HCT116 (cell line): ENCODE measurements at regions not wholly inside any gene's neighbourhood (a gene's known extent, or its start where the extent isn't known, plus 50 kb on each side); places are given as distances from the start of the nearest gene placed in this dataset.

Experiments
- ATAC-seq: fragments of 200-7000 bp; cut with Tn5 transposase; 2 replicates; pipeline ENCODE4 v1.9.1; 2020; ENCODE audit warnings: mild to moderate bottlenecking, moderate library complexity
- BruUV-seq: library from RNA; stranded (reverse); fragments of 400-500 nt; replicated peaks from 2 replicates; lab custom pipeline; 2021; lab: Mats Ljungman, UMichigan
- CTCF ChIA-PET: fragments of 300-600 bp; sonication (Branson Sonifier 250); formaldehyde crosslinking; loops from one replicate; lab custom pipeline; 2021; ENCODE audit warnings: antibody characterized with exemption; lab: Charles Lee
- POLR2A ChIA-PET: fragments of 300-600, 350-600 bp; sonication (Branson Sonifier 250); formaldehyde crosslinking; loops from one replicate; lab custom pipeline; 2021; ENCODE audit warnings: antibody characterized with exemption; lab: Charles Lee
- RAD21 ChIA-PET, 2 experiments: fragments of 300-600 bp; sonication (Branson Sonifier 250); formaldehyde crosslinking; loops; one replicate each; lab custom pipeline; 2023; ENCODE audit warnings: low total read pairs in 2 of 2; ENCODE audit not compliant: uncharacterized antibody in 2 of 2, unreplicated experiment in 2 of 2, low non-redundant PET in 1 of 2; lab: Charles Lee
- DNase-seq: peaks from one replicate; pipeline ENCODE4 v3.0.0-alpha.2; 2010; ENCODE audit warnings: low read depth, low spot score
- H2AFZ ChIP-seq: fragments of 200-600 bp; shearing (Covaris generic), sonication (generic); 2 replicates; pipeline ENCODE4 v1.6.1; 2017; ENCODE audit warnings: low read depth, mixed run types, mixed read lengths, antibody characterized with exemption, low read length; ENCODE audit not compliant: poor library complexity, severe bottlenecking
- H3K27ac ChIP-seq: 2 replicates; pipeline ENCODE4 v1.5.1; 2012; ENCODE audit warnings: low read depth, low read length
- H3K27me3 ChIP-seq: fragments of 200-600 bp; sonication (generic); 2 replicates; pipeline ENCODE4 v1.6.1; 2016; ENCODE audit warnings: mixed run types, low read length, mixed read lengths; ENCODE audit not compliant: insufficient read depth
- H3K36me3 ChIP-seq, 2 experiments: fragments of 200-500 bp in 1 of 2; fragments of 200-600 bp in 1 of 2; sonication (Bioruptor generic) in 1 of 2; sonication (generic) in 1 of 2; 2 replicates each; pipeline versions ENCODE4 v1.5.1 to v1.6.1; 2014 to 2016; ENCODE audit warnings: low read length in 2 of 2, inconsistent platforms in 1 of 2, mixed read lengths in 1 of 2, mixed run types in 1 of 2; ENCODE audit not compliant: insufficient read depth in 2 of 2, control insufficient read depth in 1 of 2
- H3K4me1 ChIP-seq, 2 experiments: fragments of 200-600 bp in 1 of 2; sonication (generic) in 1 of 2; 2 replicates each; pipeline versions ENCODE4 v1.5.1 to v1.6.1; 2012 to 2017; ENCODE audit warnings: low read length in 2 of 2, inconsistent platforms in 1 of 2, mild to moderate bottlenecking in 1 of 2, mixed read lengths in 1 of 2, mixed run types in 1 of 2, moderate library complexity in 1 of 2; ENCODE audit not compliant: insufficient read depth in 2 of 2, control insufficient read depth in 1 of 2
- H3K4me2 ChIP-seq: fragments of 200-600 bp; sonication (generic); 2 replicates; pipeline ENCODE4 v1.6.1; 2017; ENCODE audit warnings: mixed run types, low read length, mixed read lengths
- H3K4me3 ChIP-seq, 2 experiments: fragments of 200-600 bp in 1 of 2; sonication (generic) in 1 of 2; replicated peaks in 1 of 2; 2 replicates each; pipeline ENCODE4 v1.5.1; 2011 to 2016; ENCODE audit warnings: low read length in 2 of 2, control low read depth in 1 of 2, low read depth in 1 of 2, mild to moderate bottlenecking in 1 of 2, mixed read lengths in 1 of 2, mixed run types in 1 of 2
- H3K79me2 ChIP-seq: fragments of 200-600 bp; sonication (generic); 2 replicates; pipeline ENCODE4 v1.6.1; 2017; ENCODE audit warnings: mild to moderate bottlenecking, mixed run types, low read length, moderate library complexity, mixed read lengths; ENCODE audit not compliant: insufficient read depth
- H3K9ac ChIP-seq: fragments of 200-600 bp; sonication (generic); 2 replicates; pipeline ENCODE4 v1.6.1; 2016; ENCODE audit warnings: low read length, mixed read lengths
- H3K9me2 ChIP-seq: fragments of 200-600 bp; sonication (generic), shearing (Covaris generic); 2 replicates; pipeline ENCODE4 v1.6.1; 2017; ENCODE audit warnings: mixed run types, mild to moderate bottlenecking, moderate library complexity; ENCODE audit not compliant: insufficient read depth
- H3K9me3 ChIP-seq, 2 experiments: fragments of 200-500 bp in 1 of 2; fragments of 200-600 bp in 1 of 2; sonication (Bioruptor generic) in 1 of 2; sonication (generic) in 1 of 2; 2 replicates each; pipeline ENCODE4 v1.6.1; 2014 to 2017; ENCODE audit warnings: low read length in 2 of 2, mixed read lengths in 2 of 2, inconsistent platforms in 1 of 2, low read depth in 1 of 2, mild to moderate bottlenecking in 1 of 2, mixed run types in 1 of 2, moderate library complexity in 1 of 2; ENCODE audit not compliant: control insufficient read depth in 1 of 2, insufficient read depth in 1 of 2
- H4K20me1 ChIP-seq: fragments of 200-600 bp; sonication (generic), shearing (Covaris generic); 2 replicates; pipeline ENCODE4 v1.6.1; 2017; ENCODE audit warnings: mixed run types, mild to moderate bottlenecking, moderate library complexity; ENCODE audit not compliant: insufficient read depth
- ATF3 ChIP-seq: IDR thresholded peaks from 2 replicates; pipeline ENCODE4 v1.6.1; 2012
- CBX3 ChIP-seq: IDR thresholded peaks from 2 replicates; pipeline ENCODE4 v1.6.1; 2012; ENCODE audit warnings: low read depth
- CEBPB ChIP-seq: IDR thresholded peaks from 2 replicates; pipeline ENCODE4 v1.6.1; 2012; ENCODE audit warnings: low read depth
- EGR1 ChIP-seq: IDR thresholded peaks from 2 replicates; pipeline ENCODE4 v1.6.1; 2012; ENCODE audit warnings: low read depth
- ELF1 ChIP-seq: IDR thresholded peaks from 2 replicates; pipeline ENCODE4 v1.6.1; 2012; ENCODE audit warnings: low read depth, borderline replicate concordance
- JUND ChIP-seq: IDR thresholded peaks from 2 replicates; pipeline ENCODE4 v1.6.1; 2012
- POLR2A ChIP-seq: IDR thresholded peaks from 2 replicates; pipeline ENCODE4 v1.7.0; 2011; ENCODE audit warnings: borderline replicate concordance; ENCODE audit not compliant: insufficient read depth, insufficient read length; ENCODE audit errors: extremely low read depth
- POLR2AphosphoS5 ChIP-seq: IDR thresholded peaks from 2 replicates; pipeline ENCODE4 v1.6.1; 2011; ENCODE audit warnings: mild to moderate bottlenecking, low read depth, low read length, moderate library complexity
- RAD21 ChIP-seq: IDR thresholded peaks from 2 replicates; pipeline ENCODE4 v1.6.1; 2012; ENCODE audit warnings: low read depth, mild to moderate bottlenecking
- SIN3A ChIP-seq: IDR thresholded peaks from 2 replicates; pipeline ENCODE4 v1.6.1; 2012; ENCODE audit warnings: low read depth
- SRF ChIP-seq: IDR thresholded peaks from 2 replicates; pipeline ENCODE4 v1.6.1; 2012; ENCODE audit warnings: low read depth
- TCF7L2 ChIP-seq: IDR thresholded peaks from 2 replicates; pipeline ENCODE4 v1.7.0; 2011; ENCODE audit warnings: borderline replicate concordance, inconsistent platforms; ENCODE audit not compliant: insufficient read depth, insufficient read length; ENCODE audit errors: extremely low read depth
- ZBTB33 ChIP-seq: IDR thresholded peaks from 2 replicates; pipeline ENCODE4 v1.6.1; 2011; ENCODE audit warnings: mild to moderate bottlenecking, low read length, moderate library complexity; ENCODE audit not compliant: insufficient replicate concordance; ENCODE audit errors: extremely low read depth
- intact Hi-C: fragments of 100-400 bp; cut with micrococcal nuclease; formaldehyde crosslinking; loops from 2 replicates; pipeline ENCODE4 v1.10.0; 2022
- TF ChIP-seq, protein P1 (sequence below), 3 experiments: fragments of 200-600 bp in 1 of 3; sonication (generic) in 1 of 3; IDR thresholded peaks in 2 of 3; conservative IDR thresholded peaks in 1 of 3; 2 replicates each; pipeline ENCODE4 v1.5.1; 2012 to 2017; ENCODE audit warnings: low read depth in 2 of 3, low read length in 2 of 3, antibody characterized with exemption in 1 of 3, borderline replicate concordance in 1 of 3, control low read depth in 1 of 3, mild to moderate bottlenecking in 1 of 3, mixed read lengths in 1 of 3, mixed run types in 1 of 3, moderate library complexity in 1 of 3; ENCODE audit not compliant: insufficient read depth in 1 of 3
- TF ChIP-seq, protein P2 (sequence below): IDR thresholded peaks from 2 replicates; pipeline ENCODE4 v1.6.1; 2012; ENCODE audit warnings: low read depth
- TF ChIP-seq, protein P3 (sequence below): IDR thresholded peaks from 2 replicates; pipeline ENCODE4 v1.6.1; 2012

DNA sequence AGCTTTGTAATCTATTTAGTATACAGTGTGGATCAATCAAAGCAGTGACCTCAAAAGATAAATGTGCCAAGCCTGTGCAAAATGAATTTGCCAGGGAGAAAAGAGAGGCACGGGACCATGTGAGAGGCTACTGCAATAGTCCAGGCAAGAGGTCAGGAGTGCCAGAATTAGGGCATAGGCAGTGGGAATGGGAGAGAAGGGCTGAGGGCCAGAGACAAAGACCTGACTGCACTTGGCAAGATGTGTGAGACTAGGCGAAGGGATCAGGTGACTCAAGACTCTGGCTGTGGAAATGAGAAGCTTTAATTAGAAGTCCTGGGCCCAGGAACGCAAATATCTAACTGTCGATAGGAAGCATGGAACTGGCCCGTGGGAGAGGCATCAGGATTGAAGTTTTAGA lies 168.1 kb downstream of the DHX15 start:
- no TSS peak for BruUV-seq
- intact Hi-C loops, result no loop called here
- CTCF ChIA-PET, result no interaction called here

More for the DNA sequence above, 168.1 kb downstream of the DHX15 start:
- ChIA-PET RAD21 (no interaction called here), POLR2A (no interaction called here)
- no peak for TF ChIP-seq SIN3A
- no peak for TF ChIP-seq SRF
- no peak for TF ChIP-seq CBX3
- TF ChIP-seq, protein P1, sequence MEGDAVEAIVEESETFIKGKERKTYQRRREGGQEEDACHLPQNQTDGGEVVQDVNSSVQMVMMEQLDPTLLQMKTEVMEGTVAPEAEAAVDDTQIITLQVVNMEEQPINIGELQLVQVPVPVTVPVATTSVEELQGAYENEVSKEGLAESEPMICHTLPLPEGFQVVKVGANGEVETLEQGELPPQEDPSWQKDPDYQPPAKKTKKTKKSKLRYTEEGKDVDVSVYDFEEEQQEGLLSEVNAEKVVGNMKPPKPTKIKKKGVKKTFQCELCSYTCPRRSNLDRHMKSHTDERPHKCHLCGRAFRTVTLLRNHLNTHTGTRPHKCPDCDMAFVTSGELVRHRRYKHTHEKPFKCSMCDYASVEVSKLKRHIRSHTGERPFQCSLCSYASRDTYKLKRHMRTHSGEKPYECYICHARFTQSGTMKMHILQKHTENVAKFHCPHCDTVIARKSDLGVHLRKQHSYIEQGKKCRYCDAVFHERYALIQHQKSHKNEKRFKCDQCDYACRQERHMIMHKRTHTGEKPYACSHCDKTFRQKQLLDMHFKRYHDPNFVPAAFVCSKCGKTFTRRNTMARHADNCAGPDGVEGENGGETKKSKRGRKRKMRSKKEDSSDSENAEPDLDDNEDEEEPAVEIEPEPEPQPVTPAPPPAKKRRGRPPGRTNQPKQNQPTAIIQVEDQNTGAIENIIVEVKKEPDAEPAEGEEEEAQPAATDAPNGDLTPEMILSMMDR (IDR thresholded peaks at IDR 0.05 in 2 of 3, conservative IDR thresholded peaks at IDR 0.05 in 1 of 3; ENCODE audit: borderline replicate concordance in 1 of 3, insufficient read depth in 1 of 3, low read depth in 2 of 3, low read length in 2 of 3), result no peak
- no peak for TF ChIP-seq RAD21
- TF ChIP-seq ELF1, result no peak
- no peak for TF ChIP-seq TCF7L2
- TF ChIP-seq POLR2A, result no peak
- TF ChIP-seq, protein P2, sequence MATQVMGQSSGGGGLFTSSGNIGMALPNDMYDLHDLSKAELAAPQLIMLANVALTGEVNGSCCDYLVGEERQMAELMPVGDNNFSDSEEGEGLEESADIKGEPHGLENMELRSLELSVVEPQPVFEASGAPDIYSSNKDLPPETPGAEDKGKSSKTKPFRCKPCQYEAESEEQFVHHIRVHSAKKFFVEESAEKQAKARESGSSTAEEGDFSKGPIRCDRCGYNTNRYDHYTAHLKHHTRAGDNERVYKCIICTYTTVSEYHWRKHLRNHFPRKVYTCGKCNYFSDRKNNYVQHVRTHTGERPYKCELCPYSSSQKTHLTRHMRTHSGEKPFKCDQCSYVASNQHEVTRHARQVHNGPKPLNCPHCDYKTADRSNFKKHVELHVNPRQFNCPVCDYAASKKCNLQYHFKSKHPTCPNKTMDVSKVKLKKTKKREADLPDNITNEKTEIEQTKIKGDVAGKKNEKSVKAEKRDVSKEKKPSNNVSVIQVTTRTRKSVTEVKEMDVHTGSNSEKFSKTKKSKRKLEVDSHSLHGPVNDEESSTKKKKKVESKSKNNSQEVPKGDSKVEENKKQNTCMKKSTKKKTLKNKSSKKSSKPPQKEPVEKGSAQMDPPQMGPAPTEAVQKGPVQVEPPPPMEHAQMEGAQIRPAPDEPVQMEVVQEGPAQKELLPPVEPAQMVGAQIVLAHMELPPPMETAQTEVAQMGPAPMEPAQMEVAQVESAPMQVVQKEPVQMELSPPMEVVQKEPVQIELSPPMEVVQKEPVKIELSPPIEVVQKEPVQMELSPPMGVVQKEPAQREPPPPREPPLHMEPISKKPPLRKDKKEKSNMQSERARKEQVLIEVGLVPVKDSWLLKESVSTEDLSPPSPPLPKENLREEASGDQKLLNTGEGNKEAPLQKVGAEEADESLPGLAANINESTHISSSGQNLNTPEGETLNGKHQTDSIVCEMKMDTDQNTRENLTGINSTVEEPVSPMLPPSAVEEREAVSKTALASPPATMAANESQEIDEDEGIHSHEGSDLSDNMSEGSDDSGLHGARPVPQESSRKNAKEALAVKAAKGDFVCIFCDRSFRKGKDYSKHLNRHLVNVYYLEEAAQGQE, result no peak
- TF ChIP-seq ATF3, result no peak
- TF ChIP-seq, protein P3, sequence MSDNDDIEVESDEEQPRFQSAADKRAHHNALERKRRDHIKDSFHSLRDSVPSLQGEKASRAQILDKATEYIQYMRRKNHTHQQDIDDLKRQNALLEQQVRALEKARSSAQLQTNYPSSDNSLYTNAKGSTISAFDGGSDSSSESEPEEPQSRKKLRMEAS, result no peak
- no peak for TF ChIP-seq ZBTB33
- TF ChIP-seq POLR2AphosphoS5, result no peak
- TF ChIP-seq EGR1, result no peak
- no peak for TF ChIP-seq JUND
- no peak for TF ChIP-seq CEBPB
- no peak overlapping the region for H3K4me3 ChIP-seq
- H4K20me1 ChIP-seq, result no peaks in the 10 kb centered on the region
- no peak for ATAC-seq
- DNase-seq, result no peak
- H3K9me3 ChIP-seq, result no peaks in the 10 kb centered on the region
- no peaks in the 10 kb centered on the region for H3K4me1 ChIP-seq
- H3K36me3 ChIP-seq, result no peaks in the 10 kb centered on the region
- no peaks in the 10 kb centered on the region for H3K9me2 ChIP-seq
- H3K79me2 ChIP-seq, result no peaks in the 10 kb centered on the region
- no peak overlapping the region for H3K4me2 ChIP-seq
- H3K27ac ChIP-seq, result no peak overlapping the region
- H3K27me3 ChIP-seq, result peaks cover 3% of the 10 kb centered on the region; the same call in 1 of the 2 replicates
- no peak overlapping the region for H2AFZ ChIP-seq
- no peak overlapping the region for H3K9ac ChIP-seq
